ENCODE measurements at regions not wholly inside any gene's neighbourhood (a gene's known extent, or its start where the extent isn't known, plus 50 kb on each side); places are given as distances from the start of the nearest gene placed in this dataset.

- TF ChIP-seq POLR2A (IDR thresholded peaks at IDR 0.05): no peak
- TF ChIP-seq, protein P1, sequence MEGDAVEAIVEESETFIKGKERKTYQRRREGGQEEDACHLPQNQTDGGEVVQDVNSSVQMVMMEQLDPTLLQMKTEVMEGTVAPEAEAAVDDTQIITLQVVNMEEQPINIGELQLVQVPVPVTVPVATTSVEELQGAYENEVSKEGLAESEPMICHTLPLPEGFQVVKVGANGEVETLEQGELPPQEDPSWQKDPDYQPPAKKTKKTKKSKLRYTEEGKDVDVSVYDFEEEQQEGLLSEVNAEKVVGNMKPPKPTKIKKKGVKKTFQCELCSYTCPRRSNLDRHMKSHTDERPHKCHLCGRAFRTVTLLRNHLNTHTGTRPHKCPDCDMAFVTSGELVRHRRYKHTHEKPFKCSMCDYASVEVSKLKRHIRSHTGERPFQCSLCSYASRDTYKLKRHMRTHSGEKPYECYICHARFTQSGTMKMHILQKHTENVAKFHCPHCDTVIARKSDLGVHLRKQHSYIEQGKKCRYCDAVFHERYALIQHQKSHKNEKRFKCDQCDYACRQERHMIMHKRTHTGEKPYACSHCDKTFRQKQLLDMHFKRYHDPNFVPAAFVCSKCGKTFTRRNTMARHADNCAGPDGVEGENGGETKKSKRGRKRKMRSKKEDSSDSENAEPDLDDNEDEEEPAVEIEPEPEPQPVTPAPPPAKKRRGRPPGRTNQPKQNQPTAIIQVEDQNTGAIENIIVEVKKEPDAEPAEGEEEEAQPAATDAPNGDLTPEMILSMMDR (IDR thresholded peaks at IDR 0.05): no peak
Observed at GRCh38 chr2:75853436-75853835, 142.7 kb upstream of the GCFC2 start.

Measured in right lobe of liver (tissue), 4 donors.